Stimulated activated CD4-positive, alpha-beta T cell treated with anti-CD3 and anti-CD28 coated beads, Interleukin-12 subunit alpha, Interleukin-12 subunit beta, amount 100 ng/mL, for 48 hours (primary cell): ENCODE measurements at regions not wholly inside any gene's neighbourhood (a gene's known extent, or its start where the extent isn't known, plus 50 kb on each side); places are given as distances from the start of the nearest gene placed in this dataset.

ENCODE experiments used
- DNase-seq, 3 donors: peaks; one replicate each; pipeline ENCODE4 v3.0.0-alpha.2; 2020; ENCODE audit warnings: low read depth in 2 of 3, low spot score in 1 of 3

- no peak for DNase-seq
These were observed 615.3 kb upstream of the SLITRK1 start for GRCh38 chr13:84497613-84498012.

DNA sequence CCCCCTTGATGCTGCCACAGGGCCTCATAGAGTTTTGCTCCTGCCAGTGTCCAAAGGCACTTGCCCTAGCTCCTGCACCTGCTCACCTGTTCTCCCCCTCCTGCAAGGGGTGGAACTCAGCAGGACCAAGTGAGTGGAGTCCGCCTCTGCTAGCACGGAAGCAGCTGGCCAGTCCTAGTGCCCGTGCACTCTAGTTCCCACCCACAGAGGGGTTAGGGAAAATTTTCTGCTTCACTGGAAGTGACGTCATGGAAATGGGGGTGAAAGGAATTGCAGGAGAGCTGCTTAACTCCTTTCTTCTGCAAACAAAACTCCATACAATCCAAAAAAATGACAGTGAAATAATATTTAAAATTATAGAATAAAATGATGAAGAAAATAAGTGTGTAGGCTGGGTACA lies 609.7 kb upstream of the SLITRK1 start:
- no peak for DNase-seq

GRCh38 chr13:84487752-84488151 lies 605.5 kb upstream of the SLITRK1 start:
- no peak for DNase-seq

DNA sequence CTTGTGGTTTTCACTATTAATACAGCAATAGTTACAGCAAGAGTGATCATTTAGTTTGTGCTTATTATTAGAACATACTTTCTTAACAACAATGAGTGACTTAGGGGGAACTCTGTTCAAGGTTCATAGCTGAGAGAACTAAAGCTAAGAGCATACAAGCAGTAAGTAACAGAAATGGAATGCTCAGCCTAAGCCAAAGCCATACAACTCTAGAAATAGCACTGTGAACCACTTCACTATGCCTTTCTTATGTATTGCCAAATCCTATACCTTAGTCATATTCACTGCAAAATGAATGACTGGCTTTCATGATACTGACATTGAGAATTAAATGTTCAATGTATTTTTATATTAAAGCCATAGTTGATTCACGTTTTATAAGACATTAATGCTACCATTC lies 599.7 kb upstream of the SLITRK1 start:
- DNase-seq, result no peak

- no peak for DNase-seq
These were observed 597.4 kb upstream of the SLITRK1 start for GRCh38 chr13:84479656-84480055.

DNA sequence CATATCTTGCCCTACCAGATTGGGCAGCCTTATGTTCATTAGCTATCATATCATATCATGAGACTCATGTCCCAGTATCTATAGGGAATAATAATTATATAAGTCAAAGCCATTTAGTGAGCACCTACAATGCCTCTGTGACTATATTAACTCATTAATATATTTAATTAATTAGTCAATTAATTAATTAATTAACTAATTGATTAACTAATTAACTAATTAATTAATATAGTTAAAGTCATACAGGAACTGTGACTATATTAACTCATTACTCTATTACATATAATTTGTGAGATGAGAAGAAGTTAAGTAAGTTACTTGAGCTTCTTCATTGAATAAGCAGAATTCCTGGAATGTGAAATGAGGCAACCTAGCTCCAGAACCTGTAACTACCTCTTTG lies 588.3 kb upstream of the SLITRK1 start:
- DNase-seq, result no peak

GRCh38 chr13:84466461-84466860 lies 584.2 kb upstream of the SLITRK1 start:
- no peak for DNase-seq

DNA sequence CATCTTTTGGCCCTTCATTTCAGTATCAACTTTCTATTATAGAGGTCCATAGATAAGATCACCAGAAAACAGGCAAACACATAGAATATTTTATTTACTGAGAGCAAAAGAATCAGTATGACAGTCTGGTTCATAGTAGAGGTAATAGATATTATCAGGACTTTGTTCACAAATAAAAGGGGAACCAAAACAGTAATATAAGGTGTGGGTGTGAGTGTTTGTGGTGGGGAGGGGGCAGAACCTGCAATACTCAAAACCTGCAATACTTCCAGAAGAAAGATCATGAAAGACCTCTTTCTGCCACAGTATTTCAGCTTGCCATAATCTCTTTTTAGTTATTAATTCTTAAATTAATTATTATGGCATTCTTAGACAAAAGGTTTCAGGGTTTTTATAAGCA lies 578.7 kb upstream of the SLITRK1 start:
- no peak for DNase-seq

DNA sequence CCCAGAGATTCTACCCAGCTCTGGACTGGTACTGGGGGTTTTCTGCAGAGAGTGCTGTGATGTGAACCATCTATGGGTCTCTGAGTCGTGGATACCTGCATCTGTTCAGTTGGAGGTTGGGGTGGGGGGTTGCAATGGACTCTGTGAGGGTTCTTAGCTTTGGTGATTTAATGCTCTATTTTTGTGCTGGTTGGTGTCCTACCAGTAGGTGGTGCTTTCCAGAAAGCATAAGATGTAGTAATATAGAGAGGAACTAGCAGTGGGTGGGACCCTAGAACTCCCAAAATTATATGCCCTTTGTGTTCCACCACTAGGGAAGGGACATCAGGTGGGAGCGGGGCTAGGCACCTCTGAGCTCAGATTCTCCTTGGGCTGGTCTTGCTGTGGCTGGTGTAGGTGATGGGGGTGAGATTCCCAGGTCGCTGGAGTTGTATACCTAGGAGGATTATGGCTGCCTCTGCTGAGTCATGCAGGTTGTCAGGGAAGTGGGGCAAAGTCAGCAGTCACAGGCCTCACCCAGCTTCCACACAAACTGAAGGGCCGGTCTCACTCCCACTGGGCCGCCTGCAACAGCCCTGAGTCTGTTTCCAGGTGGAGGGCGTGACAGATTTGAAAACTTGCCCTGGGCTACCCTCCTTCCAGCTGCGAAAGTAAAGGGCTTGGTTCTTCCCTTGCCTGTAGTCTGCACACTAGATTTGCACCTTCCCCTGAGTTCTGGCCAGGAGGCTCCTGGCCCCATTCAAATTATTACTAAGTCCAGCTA lies 573.0 kb upstream of the SLITRK1 start:
- DNase-seq, result no peak

DNA sequence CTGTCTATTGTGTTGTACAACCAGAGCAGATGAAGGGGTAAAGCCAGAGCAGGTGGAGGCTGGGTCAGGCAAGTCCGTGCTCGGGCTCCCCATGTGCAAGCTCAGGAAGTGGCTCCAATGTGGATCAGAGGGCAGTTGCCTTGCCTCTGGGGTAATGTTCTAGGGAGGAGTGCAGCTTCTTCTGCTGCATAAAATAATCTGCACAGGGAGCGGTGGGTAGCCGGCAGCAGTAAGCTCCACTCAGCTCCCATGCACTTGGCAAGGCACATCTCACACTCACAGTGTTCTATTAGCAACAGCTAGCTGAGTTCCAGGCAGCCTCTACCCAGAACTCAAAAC lies 565.3 kb upstream of the SLITRK1 start:
- no peak for DNase-seq

DNA sequence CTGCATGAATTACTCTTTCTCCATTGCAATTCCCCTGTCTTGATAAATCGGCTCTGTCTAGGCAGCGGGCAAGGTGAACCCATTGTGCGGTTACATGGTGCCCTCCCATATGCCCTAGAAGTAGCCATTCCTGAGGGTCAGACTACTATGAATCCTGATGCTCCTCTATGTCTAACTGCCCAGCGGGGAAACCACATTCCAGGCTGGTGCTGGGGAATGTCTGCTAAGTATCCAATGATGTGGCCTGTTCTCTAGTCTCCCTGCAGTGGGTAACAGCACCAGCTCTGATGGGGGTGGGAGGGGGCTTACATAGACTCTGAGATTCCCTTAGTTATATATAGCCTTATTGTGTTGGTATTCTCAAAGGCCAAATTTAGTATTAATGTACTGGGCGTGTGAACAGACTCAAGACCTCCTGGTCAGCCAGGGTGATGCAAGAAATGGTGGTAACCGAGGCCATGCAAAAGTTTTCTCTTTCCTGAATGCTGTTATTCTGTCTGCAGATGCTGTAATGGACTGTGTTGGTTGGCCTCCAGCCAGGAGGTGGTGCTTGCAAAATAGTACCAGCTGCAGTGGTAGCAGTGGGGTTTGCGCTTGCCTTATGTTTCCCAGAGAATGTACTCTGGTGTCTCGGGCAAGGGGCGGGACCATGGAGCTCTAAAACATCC lies 564.8 kb upstream of the SLITRK1 start:
- no peak for DNase-seq

GRCh38 chr13:84445776-84446175 lies 563.5 kb upstream of the SLITRK1 start:
- DNase-seq, result no peak

DNA sequence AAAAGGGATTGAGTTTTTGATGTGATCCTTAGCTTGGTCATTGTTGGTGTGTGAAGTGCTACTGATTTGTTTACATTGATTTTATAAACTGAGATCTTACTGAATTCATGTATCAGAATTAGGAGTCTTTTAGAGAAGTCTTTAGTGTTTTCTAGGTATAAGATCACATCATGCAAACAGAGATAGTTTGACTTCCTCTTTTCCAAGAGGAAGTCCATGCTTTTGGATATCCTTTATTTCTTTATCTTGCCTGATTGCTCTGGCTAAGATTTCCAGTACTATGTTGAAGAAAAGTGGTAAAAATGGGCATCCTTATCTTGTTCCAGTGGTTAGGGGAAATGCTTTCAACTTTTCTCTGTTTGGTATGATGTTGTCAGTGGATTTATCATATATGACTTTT lies 561.2 kb upstream of the SLITRK1 start:
- DNase-seq, result no peak

- no peak for DNase-seq
These were observed 556.8 kb upstream of the SLITRK1 start for GRCh38 chr13:84439108-84439507.

DNA sequence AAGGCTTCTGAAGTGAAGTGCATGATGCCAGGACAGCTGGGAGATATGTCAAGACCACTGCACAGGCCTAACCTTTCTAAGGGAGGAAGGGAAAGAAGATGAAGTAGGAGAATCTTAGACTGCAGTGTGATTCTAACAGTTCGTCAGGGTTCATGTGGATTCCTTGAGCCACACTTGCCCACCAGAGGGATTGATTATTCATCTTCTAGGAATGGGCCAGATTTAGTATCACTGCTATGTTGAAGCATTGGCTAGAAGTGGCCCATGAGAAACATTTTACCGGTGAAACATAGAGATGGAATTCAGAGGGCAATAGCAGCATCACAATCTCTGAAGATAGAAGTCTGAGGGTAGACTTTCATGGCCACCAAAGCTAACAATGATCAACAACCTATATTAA lies 550.8 kb upstream of the SLITRK1 start:
- DNase-seq, result no peak

GRCh38 chr13:84431646-84432045 lies 549.4 kb upstream of the SLITRK1 start:
- no peak for DNase-seq

GRCh38 chr13:84430446-84430845 lies 548.2 kb upstream of the SLITRK1 start:
- DNase-seq, result no peak

GRCh38 chr13:84430015-84430414 lies 547.7 kb upstream of the SLITRK1 start:
- no peak for DNase-seq

- no peak for DNase-seq
These were observed 535.8 kb upstream of the SLITRK1 start for GRCh38 chr13:84418041-84418440.

GRCh38 chr13:84417416-84417815 lies 535.1 kb upstream of the SLITRK1 start:
- no peak for DNase-seq

DNA sequence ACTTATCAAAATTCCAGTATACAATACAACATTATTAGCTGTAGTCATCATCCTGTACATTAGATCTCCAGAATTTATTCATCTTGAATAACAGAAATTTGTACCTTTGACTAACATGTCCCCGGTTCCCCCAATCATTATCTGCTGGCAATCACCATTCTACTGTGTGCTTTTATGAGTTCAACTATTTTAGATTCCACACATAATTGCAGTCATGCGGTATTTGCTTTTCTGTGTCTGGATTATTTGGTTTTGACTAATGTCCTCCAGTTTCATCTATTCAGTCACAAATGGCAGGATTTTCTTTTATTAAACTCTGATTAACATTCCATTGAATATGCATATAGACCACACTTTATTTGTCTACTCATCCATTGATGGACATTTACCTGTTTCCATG lies 530.7 kb upstream of the SLITRK1 start:
- no peak for DNase-seq

- no peak for DNase-seq
These were observed 523.0 kb upstream of the SLITRK1 start for GRCh38 chr13:84405286-84405685.

GRCh38 chr13:84400706-84401105 lies 518.4 kb upstream of the SLITRK1 start:
- no peak for DNase-seq
